OCI-M1 (cell line): ENCODE measurements at regions not wholly inside any gene's neighbourhood (a gene's known extent, or its start where the extent isn't known, plus 50 kb on each side); places are given as distances from the start of the nearest gene placed in this dataset.
"Not testable (repeated sequence)": the region's sequence is repeated elsewhere in the genome, so short reads cannot be mapped to it uniquely, and the experiment has no call there.

Experiments used
- DNase-seq: peaks from one replicate; lab custom pipeline; 2025; lab: John Stamatoyannopoulos, UW

GRCh38 chr7:35853194-35853593 is 52.3 kb downstream of the SEPTIN7 start:
- not testable (repeated sequence) for DNase-seq

DNA sequence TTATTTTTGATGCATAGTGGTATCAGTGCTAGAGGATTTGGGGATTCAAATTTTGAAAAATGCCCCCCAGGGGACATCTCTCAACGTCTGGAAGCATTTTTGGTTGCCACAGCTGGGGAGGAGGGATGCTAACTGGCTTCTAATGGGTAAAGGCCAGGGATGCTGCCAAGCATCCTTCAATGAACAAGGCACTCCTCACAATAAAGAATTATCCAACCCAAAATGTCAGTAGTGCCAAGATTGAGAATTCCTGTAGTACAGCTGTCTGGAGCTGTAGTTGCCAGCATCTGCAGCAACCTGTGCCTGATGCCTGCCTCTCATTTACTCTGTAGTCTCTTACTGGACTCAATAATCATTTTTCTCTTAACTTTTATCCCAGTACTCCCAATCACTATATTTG is 53.5 kb downstream of the SEPTIN7 start:
- no peak for DNase-seq

DNA sequence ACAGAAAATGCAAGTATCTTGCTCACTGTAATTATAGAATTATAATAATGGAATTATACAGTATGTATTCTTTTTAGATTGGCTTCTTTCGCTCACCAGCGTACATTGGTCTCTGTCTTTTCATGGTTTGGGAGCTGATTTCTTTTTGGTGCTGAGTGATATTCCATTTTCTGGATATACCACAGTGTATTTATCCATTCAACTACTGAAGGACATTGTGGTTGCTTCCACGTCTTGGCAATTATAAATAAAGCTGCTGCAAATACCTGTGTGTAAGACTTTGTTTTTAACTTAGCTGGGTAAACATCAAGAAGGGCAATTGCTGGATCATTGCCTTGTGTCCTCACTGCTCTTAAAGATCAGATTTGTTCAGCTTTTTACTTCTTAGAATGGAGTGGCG is 55.3 kb downstream of the SEPTIN7 start:
- DNase-seq, result no peak

DNA sequence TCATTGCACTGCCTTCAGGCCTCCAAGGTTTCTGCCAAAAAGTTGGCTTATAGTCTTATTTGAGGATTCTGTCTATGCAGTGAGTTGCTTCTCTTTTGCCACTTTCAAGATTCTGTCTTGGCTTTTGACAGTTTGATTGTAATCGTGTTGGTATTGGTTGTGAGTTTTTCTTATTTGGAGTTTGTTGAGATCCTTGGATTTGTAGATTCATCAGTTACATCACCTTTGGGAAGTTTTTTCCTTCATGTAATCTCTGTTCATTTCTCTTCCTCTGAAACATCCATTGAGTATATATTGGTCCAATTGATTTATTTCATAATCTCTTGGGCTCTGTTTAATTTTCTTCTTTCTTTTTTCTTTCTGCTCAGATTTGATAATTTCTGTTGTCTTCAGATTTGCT is 59.8 kb downstream of the SEPTIN7 start:
- DNase-seq, result no peak

DNA sequence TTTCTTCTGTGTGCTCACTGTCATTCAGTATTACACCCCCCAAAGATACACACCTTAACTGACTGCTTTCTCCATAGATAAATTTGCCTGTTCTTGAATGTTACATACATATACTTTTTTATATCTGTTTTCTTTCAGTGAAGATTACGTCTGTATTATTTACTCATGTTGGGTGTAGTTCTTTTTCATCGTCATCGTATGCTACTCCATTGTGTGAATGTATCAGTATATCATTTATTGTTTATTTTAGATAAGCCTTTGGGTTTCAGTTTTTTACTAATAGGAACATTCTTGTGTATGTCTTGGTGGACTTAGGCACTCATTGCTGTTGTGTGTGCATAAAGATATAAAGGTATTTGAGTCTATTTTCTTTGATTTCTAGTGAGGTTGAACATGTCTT is 64.4 kb downstream of the SEPTIN7 start:
- DNase-seq, result no peak

GRCh38 chr7:35866186-35866585 is 65.3 kb downstream of the SEPTIN7 start:
- no peak for DNase-seq

DNA sequence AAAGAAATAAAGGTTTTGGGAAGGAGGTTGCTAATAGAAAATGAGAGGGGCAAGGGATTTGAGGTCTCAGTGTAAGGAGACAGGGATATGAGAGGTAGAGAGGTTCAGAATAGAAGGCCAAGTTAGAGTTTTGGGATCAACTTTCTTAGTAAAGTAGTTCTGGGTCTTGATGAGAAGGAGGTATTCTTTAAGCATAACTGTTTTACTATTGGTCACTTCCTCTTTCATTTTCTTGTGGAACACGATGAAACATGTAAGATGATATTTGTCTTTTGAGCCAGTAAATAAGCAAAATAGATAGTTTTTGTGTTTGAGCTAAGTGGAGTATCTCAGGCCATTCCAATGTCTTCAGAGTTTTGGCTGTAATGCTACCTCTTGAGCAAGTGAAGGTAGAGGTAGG is 68.3 kb downstream of the SEPTIN7 start:
- peak; percentile 39 for DNase-seq

DNA sequence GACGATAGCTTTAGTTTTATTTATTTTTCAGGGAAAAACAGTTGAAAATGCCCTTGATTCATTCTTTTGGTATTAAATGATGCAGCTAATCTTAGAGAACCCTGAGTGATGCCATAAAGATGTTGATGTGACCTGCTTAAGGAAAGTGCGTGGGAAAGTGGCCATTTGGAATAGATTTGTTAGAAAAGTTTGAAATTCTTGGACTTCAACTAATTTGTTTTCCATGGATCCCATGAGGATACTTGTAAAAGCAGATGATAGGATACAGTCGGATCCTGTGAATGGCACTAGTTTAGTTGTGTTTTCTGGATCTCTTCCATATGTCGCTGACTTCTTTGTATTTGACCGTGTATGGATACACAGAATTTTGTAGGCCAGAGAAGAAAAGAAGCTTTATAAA is 69.0 kb downstream of the SEPTIN7 start:
- DNase-seq, result no peak

GRCh38 chr7:35871856-35872255 is 71.0 kb downstream of the SEPTIN7 start:
- no peak for DNase-seq

GRCh38 chr7:35874886-35875285 is 74.0 kb downstream of the SEPTIN7 start:
- no peak for DNase-seq

- DNase-seq, result no peak
Observed at GRCh38 chr7:35875292-35875691, 74.4 kb downstream of the SEPTIN7 start.

DNA sequence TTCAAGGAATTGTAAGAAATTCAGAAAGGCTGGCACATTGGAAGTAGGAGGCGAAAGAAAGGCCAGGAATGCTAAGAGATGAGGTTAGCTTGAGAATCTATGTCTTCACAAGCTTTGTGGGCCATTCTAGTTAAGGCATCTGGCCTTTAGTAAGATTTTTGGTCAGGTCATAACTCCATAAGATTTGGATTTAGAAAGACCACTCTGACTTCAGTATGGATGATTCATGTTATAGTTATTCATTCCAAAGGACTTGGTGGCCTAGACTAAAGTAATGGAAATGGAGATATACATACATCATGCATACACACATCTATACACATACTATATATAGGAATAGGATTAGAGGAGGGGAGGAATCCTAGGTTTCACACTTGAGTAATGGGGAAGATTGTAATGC is 77.5 kb downstream of the SEPTIN7 start:
- DNase-seq, result no peak

DNA sequence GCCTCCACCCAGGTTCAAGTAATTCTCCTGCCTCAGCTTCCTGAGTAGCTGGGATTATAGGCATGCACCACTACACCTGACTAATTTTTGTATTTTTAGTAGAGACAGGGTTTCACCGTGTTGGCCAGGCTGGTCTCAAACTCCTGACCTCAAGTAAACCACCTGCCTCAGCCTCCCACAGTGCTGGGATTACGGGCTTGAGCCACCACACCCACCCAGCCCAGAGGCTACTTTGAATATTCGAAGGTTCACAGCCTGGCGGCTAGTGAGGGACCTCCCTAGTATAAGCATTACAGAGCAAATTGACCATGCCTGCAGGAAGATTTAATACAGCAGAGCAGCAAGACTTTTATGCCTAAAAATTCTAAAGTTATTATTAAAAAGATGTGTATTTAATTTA is 86.6 kb downstream of the SEPTIN7 start:
- DNase-seq, result not testable (repeated sequence)

GRCh38 chr7:35889001-35889400 is 88.1 kb downstream of the SEPTIN7 start:
- DNase-seq, result no peak

GRCh38 chr7:35889870-35890269 is 89.0 kb downstream of the SEPTIN7 start:
- DNase-seq, result no peak

GRCh38 chr7:35891004-35891830 is 90.4 kb downstream of the SEPTIN7 start:
- no peak for DNase-seq

DNA sequence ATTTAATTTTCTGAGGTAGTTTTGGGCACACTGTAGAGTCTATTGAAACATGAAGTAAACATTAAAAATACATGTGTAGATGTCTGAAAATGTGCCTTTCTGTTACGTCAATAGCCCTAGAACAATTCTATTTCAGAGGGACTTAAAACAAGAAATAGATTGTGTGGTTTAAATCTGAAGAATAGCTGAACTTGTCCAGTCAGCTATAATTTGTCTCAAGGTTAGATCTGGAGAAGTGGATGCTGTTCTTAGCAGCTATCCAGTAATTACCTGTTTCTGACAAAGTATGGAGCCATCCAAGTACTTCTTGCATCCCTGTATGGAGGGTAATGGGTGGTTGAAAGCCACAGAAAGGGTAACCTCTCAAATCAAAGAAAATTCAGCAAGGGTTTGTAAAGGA is 92.8 kb downstream of the SEPTIN7 start:
- no peak for DNase-seq

- peak; percentile 2 for DNase-seq
Observed at GRCh38 chr7:35894721-35895120, 93.9 kb downstream of the SEPTIN7 start.

- no peak for DNase-seq
Observed at GRCh38 chr7:35900651-35901050, 99.8 kb downstream of the SEPTIN7 start.

- DNase-seq, result no peak
Observed at GRCh38 chr7:35905555-35905954, 104.7 kb downstream of the SEPTIN7 start.

DNA sequence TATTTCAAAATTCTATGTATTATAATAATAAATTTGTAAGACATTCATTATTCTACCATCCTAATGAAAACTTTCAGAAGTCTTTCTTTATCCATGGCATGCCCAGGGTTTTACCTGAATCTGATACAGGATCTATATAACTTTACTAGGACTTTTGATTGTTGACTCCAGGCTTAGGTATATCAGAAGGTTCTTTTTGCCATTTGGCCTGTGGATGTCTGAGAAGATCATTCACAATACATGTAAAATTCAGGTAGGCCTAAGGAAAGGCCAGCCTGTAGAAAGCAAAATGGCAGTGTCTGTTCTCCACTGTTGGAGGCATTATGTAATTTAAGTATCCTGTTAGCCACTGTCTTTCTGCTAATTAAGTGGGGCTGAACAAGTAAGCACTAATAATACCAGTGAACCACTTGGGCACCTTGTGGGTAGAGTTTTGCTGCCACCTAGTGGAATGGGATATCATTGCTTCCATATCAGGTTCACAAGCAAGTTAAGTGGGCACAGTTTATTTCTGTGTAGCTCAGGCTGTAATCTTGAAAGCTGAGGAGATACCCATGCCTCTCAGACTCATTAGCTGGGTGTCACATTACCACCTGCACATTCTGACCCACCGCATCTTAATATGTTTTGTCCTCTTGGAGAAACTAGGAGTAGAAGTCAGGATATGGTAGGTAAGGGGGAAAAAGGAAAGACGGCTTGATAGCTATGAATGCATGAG is 105.5 kb downstream of the SEPTIN7 start:
- peak; percentile 72 for DNase-seq

DNA sequence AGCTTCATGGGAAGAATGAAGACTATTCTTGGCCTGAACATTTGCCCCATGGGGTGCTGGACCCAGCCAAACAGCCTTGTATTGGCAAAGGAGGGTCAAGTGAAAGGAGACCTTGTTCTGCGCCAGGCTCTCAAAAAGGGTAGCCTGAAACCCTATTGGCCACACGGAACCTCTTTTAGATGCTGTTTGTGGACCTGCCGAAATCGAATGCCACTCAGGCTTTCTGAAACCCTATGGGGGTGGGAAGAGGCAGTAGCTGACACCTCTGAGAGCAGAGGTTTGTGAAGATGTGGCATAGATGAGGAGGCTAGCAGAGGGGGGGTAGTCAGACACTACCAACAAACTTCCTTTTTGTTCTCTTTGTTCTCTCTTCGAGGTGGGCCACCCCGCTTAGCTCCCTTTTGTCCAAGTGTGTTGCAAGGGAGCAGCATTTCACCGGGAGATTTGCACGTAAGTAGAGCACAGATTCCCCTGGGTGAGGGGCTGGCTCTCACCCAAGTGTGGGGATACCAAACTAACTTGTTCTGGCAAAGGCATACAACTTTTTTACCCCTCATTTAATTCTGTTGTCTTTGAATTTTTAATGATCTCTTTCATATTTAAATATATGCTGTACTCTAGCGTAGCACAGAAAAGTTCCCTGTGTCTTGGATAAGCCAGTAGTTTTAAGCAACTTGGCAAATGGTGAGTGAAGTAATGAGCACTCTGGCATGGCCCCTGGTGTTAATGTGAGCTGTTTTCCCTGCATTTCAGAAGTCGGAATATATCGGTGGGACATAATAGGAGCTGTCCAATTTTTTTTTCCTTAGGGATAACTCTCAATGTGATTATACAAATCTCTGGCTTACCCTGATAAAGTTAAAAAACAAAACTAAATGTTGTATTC is 107.7 kb downstream of the SEPTIN7 start:
- DNase-seq, result no peak
